H9 (cell line): ENCODE measurements at regions not wholly inside any gene's neighbourhood (a gene's known extent, or its start where the extent isn't known, plus 50 kb on each side); places are given as distances from the start of the nearest gene placed in this dataset.

Experiments used
- DNase-seq: peaks from one replicate; pipeline ENCODE4 v3.0.0-alpha.2; 2017
- H2AFZ ChIP-seq: one replicate; pipeline ENCODE4 v1.6.1; 2013; ENCODE audit warnings: mild to moderate bottlenecking, low read length, control low read depth, moderate library complexity
- H2AK5ac ChIP-seq: 2 replicates; pipeline ENCODE4 v1.6.1; 2013; ENCODE audit warnings: low read length, control low read depth, mixed read lengths; ENCODE audit not compliant: insufficient read length
- H2BK120ac ChIP-seq: one replicate; pipeline ENCODE4 v1.6.1; 2013; ENCODE audit warnings: low read depth, mild to moderate bottlenecking, low read length, control low read depth, inconsistent platforms; ENCODE audit not compliant: poor library complexity, severe bottlenecking
- H2BK12ac ChIP-seq: 2 replicates; pipeline ENCODE4 v1.6.1; 2013; ENCODE audit warnings: low read length, control low read depth, mixed read lengths, low read depth; ENCODE audit not compliant: insufficient read length
- H2BK15ac ChIP-seq: 2 replicates; pipeline ENCODE4 v1.6.1; 2013; ENCODE audit warnings: low read depth, low read length, control low read depth
- H2BK20ac ChIP-seq: one replicate; pipeline ENCODE4 v1.6.1; 2013; ENCODE audit warnings: low read depth, mild to moderate bottlenecking, low read length, control low read depth, inconsistent platforms; ENCODE audit not compliant: poor library complexity, severe bottlenecking
- H2BK5ac ChIP-seq: 2 replicates; pipeline ENCODE4 v1.6.1; 2013; ENCODE audit warnings: low read length, control low read depth, mixed read lengths; ENCODE audit not compliant: insufficient read length
- H3K14ac ChIP-seq: 2 replicates; pipeline ENCODE4 v1.6.1; 2013; ENCODE audit warnings: low read length, control low read depth; ENCODE audit not compliant: insufficient read depth
- H3K18ac ChIP-seq: 2 replicates; pipeline ENCODE4 v1.6.1; 2013; ENCODE audit warnings: low read depth, mild to moderate bottlenecking, mixed read lengths, low read length, control low read depth; ENCODE audit not compliant: insufficient read length
- H3K23ac ChIP-seq: 2 replicates; pipeline ENCODE4 v1.6.1; 2013; ENCODE audit warnings: low read length, control low read depth, mixed read lengths, low read depth; ENCODE audit not compliant: insufficient read length
- H3K23me2 ChIP-seq: 2 replicates; pipeline ENCODE4 v1.6.1; 2013; ENCODE audit warnings: low read depth, mild to moderate bottlenecking, mixed read lengths, low read length, control low read depth; ENCODE audit not compliant: insufficient read length, poor library complexity, severe bottlenecking
- H3K27ac ChIP-seq: 2 replicates; pipeline ENCODE4 v1.5.1; 2013; ENCODE audit warnings: low read length, control low read depth, mixed read lengths, low read depth; ENCODE audit not compliant: insufficient read length
- H3K27me3 ChIP-seq: 2 replicates; pipeline ENCODE4 v1.6.1; 2013; ENCODE audit warnings: low read length, control low read depth, inconsistent platforms; ENCODE audit not compliant: insufficient read depth
- H3K4ac ChIP-seq: 2 replicates; pipeline ENCODE4 v1.6.1; 2013; ENCODE audit warnings: low read depth, mild to moderate bottlenecking, control low read depth, inconsistent platforms, low read length, moderate library complexity
- H3K4me1 ChIP-seq: 2 replicates; pipeline ENCODE4 v1.6.1; 2013; ENCODE audit warnings: low read length, control low read depth, inconsistent platforms; ENCODE audit not compliant: insufficient read depth
- H3K4me2 ChIP-seq: 2 replicates; pipeline ENCODE4 v1.6.1; 2013; ENCODE audit warnings: low read length, control low read depth, mixed read lengths; ENCODE audit not compliant: insufficient read length, insufficient read depth
- H3K56ac ChIP-seq: 2 replicates; pipeline ENCODE4 v1.6.1; 2013; ENCODE audit warnings: low read depth, mild to moderate bottlenecking, mixed read lengths, low read length, control low read depth; ENCODE audit not compliant: insufficient read length
- H3K79me1 ChIP-seq: 2 replicates; pipeline ENCODE4 v1.6.1; 2013; ENCODE audit warnings: low read depth, mild to moderate bottlenecking, moderate library complexity, low read length, control low read depth, inconsistent platforms; ENCODE audit not compliant: insufficient read depth, poor library complexity, severe bottlenecking
- H3K79me2 ChIP-seq: 2 replicates; pipeline ENCODE4 v1.6.1; 2013; ENCODE audit warnings: low read length, control low read depth, inconsistent platforms; ENCODE audit not compliant: insufficient read depth
- H3K9ac ChIP-seq: 2 replicates; pipeline ENCODE4 v1.6.1; 2013; ENCODE audit warnings: low read length, control low read depth, mixed read lengths; ENCODE audit not compliant: insufficient read length; ENCODE audit errors: extremely low read depth
- H3K9me3 ChIP-seq: one replicate; pipeline ENCODE4 v1.6.1; 2013; ENCODE audit warnings: low read depth, low read length, inconsistent platforms; ENCODE audit not compliant: control insufficient read depth
- H3T11ph ChIP-seq: one replicate; pipeline ENCODE4 v1.6.1; 2013; ENCODE audit warnings: mild to moderate bottlenecking, low read length, control low read depth, inconsistent platforms
- H4K20me1 ChIP-seq: one replicate; pipeline ENCODE4 v1.6.1; 2013; ENCODE audit not compliant: control insufficient read depth, insufficient read length, insufficient read depth
- H4K5ac ChIP-seq: 2 replicates; pipeline ENCODE4 v1.6.1; 2013; ENCODE audit warnings: low read depth, mild to moderate bottlenecking, mixed read lengths, low read length, control low read depth; ENCODE audit not compliant: insufficient read length
- H4K8ac ChIP-seq: replicated peaks from 2 replicates; pipeline ENCODE4 v1.6.1; 2013; ENCODE audit warnings: low read length, control low read depth, mixed read lengths, low read depth; ENCODE audit not compliant: insufficient read length
- H4K91ac ChIP-seq: 2 replicates; pipeline ENCODE4 v1.6.1; 2013; ENCODE audit warnings: low read depth, mild to moderate bottlenecking, moderate library complexity, mixed read lengths, low read length, control low read depth; ENCODE audit not compliant: insufficient read length
- H3K27ac Mint-ChIP-seq, 3 experiments: 2 replicates in 2 of 3; 3 replicates in 1 of 3; pipeline ENCODE4 v1.8.0; 2020 to 2021; ENCODE audit warnings: mixed read lengths in 3 of 3, mild to moderate bottlenecking in 1 of 3, moderate library complexity in 1 of 3
- H3K27me3 Mint-ChIP-seq: 2 replicates; pipeline ENCODE4 v1.8.0; 2021; ENCODE audit warnings: low read depth, mild to moderate bottlenecking, moderate library complexity, mixed read lengths
- H3K36me3 Mint-ChIP-seq, 3 experiments: 2 replicates in 2 of 3; 3 replicates in 1 of 3; pipeline ENCODE4 v1.8.0; 2020 to 2021; ENCODE audit warnings: low read depth in 3 of 3, mixed read lengths in 3 of 3; ENCODE audit not compliant: insufficient read depth in 1 of 3
- H3K4me1 Mint-ChIP-seq, 2 experiments: 2 replicates each; pipeline ENCODE4 v1.8.0; 2020; ENCODE audit warnings: mixed read lengths in 2 of 2
- H3K4me3 Mint-ChIP-seq, 2 experiments: 2 replicates in 1 of 2; 3 replicates in 1 of 2; pipeline ENCODE4 v1.8.0; 2020 to 2021; ENCODE audit warnings: mild to moderate bottlenecking in 2 of 2, mixed read lengths in 2 of 2, moderate library complexity in 1 of 2
- H3K9me3 Mint-ChIP-seq, 2 experiments: 2 replicates in 1 of 2; 3 replicates in 1 of 2; pipeline ENCODE4 v1.8.0; 2020; ENCODE audit warnings: mild to moderate bottlenecking in 2 of 2, mixed read lengths in 2 of 2, moderate library complexity in 1 of 2
- CTCF ChIP-seq: fragments of 200-600 bp; sonication (generic); conservative IDR thresholded peaks from 3 replicates; pipeline ENCODE4 v1.8.0; 2021; ENCODE audit warnings: antibody characterized with exemption, mild to moderate bottlenecking
- WGBS: extraction: QIAGEN DNeasy Blood & Tissue Kit; methylation state at CpG from one replicate; pipeline ENCODE4 v1.1.7; 2013; ENCODE audit warnings: missing lambda C conversion rate, low lambda C conversion rate, mixed read lengths; ENCODE audit not compliant: insufficient read length; ENCODE audit errors: extremely low coverage; 5-methylcytosine and 5-hydroxymethylcytosine counted together

GRCh38 chr4:157983300-157983699 is 189.5 kb downstream of the GASK1B start:
- H2AFZ ChIP-seq, result no peak overlapping the region
- H3K27ac Mint-ChIP-seq, result no peak overlapping the region
- WGBS, result no CpG with 5 or more reads among the region's 6 CpGs

More at GRCh38 chr4:157983300-157983699, 189.5 kb downstream of the GASK1B start:
- Mint-ChIP-seq H3K4me3 (no peak overlapping the region), H3K4me1 (peaks cover 3 to 5% of the 10 kb centered on the region in 2 experiments), H3K27me3 (no peaks in the 10 kb centered on the region), H3K36me3 (no peaks in the 10 kb centered on the region), H3K9me3 (no peaks in the 10 kb centered on the region)
- no peak overlapping the region for H2BK120ac ChIP-seq
- H3K9me3 ChIP-seq, result no peaks in the 10 kb centered on the region
- TF ChIP-seq CTCF, result no peak
- no peaks in the 10 kb centered on the region for H3K79me1 ChIP-seq
- no peak overlapping the region for H4K8ac ChIP-seq
- no peak overlapping the region for H2BK15ac ChIP-seq
- no peak overlapping the region for H3K18ac ChIP-seq
- no peak overlapping the region for H3K23ac ChIP-seq
- no peak overlapping the region for H3T11ph ChIP-seq
- H2BK5ac ChIP-seq, result no peak overlapping the region
- no peaks in the 10 kb centered on the region for H3K23me2 ChIP-seq
- H3K9ac ChIP-seq, result no peak overlapping the region
- no peak overlapping the region for H3K4me2 ChIP-seq
- no peaks in the 10 kb centered on the region for H4K20me1 ChIP-seq
- no peak overlapping the region for H3K56ac ChIP-seq
- no peaks in the 10 kb centered on the region for H3K79me2 ChIP-seq
- no peaks in the 10 kb centered on the region for H3K4me1 ChIP-seq
- no peak overlapping the region for H2BK12ac ChIP-seq
- no peak for DNase-seq
- no peak overlapping the region for H4K5ac ChIP-seq
- H3K14ac ChIP-seq, result no peak overlapping the region
- H3K4ac ChIP-seq, result no peak overlapping the region
- no peak overlapping the region for H3K27ac ChIP-seq
- no peaks in the 10 kb centered on the region for H3K27me3 ChIP-seq
- no peak overlapping the region for H2BK20ac ChIP-seq
- no peak overlapping the region for H4K91ac ChIP-seq
- H2AK5ac ChIP-seq, result no peak overlapping the region
